ENCODE measurements at regions not wholly inside any gene's neighbourhood (a gene's known extent, or its start where the extent isn't known, plus 50 kb on each side); places are given as distances from the start of the nearest gene placed in this dataset.

- no peak for TF ChIP-seq CTCF (IDR thresholded peaks at IDR 0.05; ENCODE audit: insufficient read depth, low read length, poor library complexity, severe bottlenecking)
- H3K27me3 ChIP-seq (replicated peaks; ENCODE audit: control insufficient read depth, insufficient read depth, low read length) = no peaks in the 10 kb centered on the region
These were observed 102.9 kb downstream of the SYF2 start for GRCh38 chr1:25129380-25129779.

GRCh38 chr1:25128121-25128621, 104.1 kb downstream of the SYF2 start:
- no peak overlapping the region for H3K4me3 ChIP-seq (replicated peaks; ENCODE audit: low read depth, low read length)
- no peaks in the 10 kb centered on the region for H3K36me3 ChIP-seq (ENCODE audit: control insufficient read depth, insufficient read depth, low read length)
- TF ChIP-seq CTCF (IDR thresholded peaks at IDR 0.05; ENCODE audit: insufficient read depth, low read length, poor library complexity, severe bottlenecking) = no peak
- DNase-seq (ENCODE audit: extremely low read depth, insufficient read length) = peak; percentile 59
- no peaks in the 10 kb centered on the region for H3K27me3 ChIP-seq (replicated peaks; ENCODE audit: control insufficient read depth, insufficient read depth, low read length)

More at GRCh38 chr1:25129380-25129779, 102.9 kb downstream of the SYF2 start:
- no peak overlapping the region for H3K4me3 ChIP-seq (replicated peaks; ENCODE audit: low read depth, low read length)
- DNase-seq (ENCODE audit: extremely low read depth, insufficient read length) = no peak
- no peaks in the 10 kb centered on the region for H3K36me3 ChIP-seq (ENCODE audit: control insufficient read depth, insufficient read depth, low read length)

- DNase-seq (ENCODE audit: extremely low read depth, insufficient read length) = no peak
- H3K36me3 ChIP-seq (ENCODE audit: control insufficient read depth, insufficient read depth, low read length) = no peaks in the 10 kb centered on the region
- TF ChIP-seq CTCF (IDR thresholded peaks at IDR 0.05; ENCODE audit: insufficient read depth, low read length, poor library complexity, severe bottlenecking) = no peak
- H3K27me3 ChIP-seq (replicated peaks; ENCODE audit: control insufficient read depth, insufficient read depth, low read length) = no peaks in the 10 kb centered on the region
- no peak overlapping the region for H3K4me3 ChIP-seq (replicated peaks; ENCODE audit: low read depth, low read length)
These were observed 105.7 kb downstream of the SYF2 start for GRCh38 chr1:25126562-25126961.

- Histone ChIP-seq H3K4me3 (replicated peaks; ENCODE audit: low read depth, low read length) (no peak overlapping the region), H3K36me3 (ENCODE audit: control insufficient read depth, insufficient read depth, low read length) (no peaks in the 10 kb centered on the region), H3K27me3 (replicated peaks; ENCODE audit: control insufficient read depth, insufficient read depth, low read length) (no peaks in the 10 kb centered on the region)
- no peak for TF ChIP-seq CTCF (IDR thresholded peaks at IDR 0.05; ENCODE audit: insufficient read depth, low read length, poor library complexity, severe bottlenecking)
- no peak for DNase-seq (ENCODE audit: extremely low read depth, insufficient read length)
These were observed 108.8 kb downstream of the SYF2 start for GRCh38 chr1:25123551-25123950.

GRCh38 chr1:25122747-25123146, 109.6 kb downstream of the SYF2 start:
- Histone ChIP-seq H3K27me3 (replicated peaks; ENCODE audit: control insufficient read depth, insufficient read depth, low read length) (no peaks in the 10 kb centered on the region), H3K36me3 (ENCODE audit: control insufficient read depth, insufficient read depth, low read length) (no peaks in the 10 kb centered on the region), H3K4me3 (replicated peaks; ENCODE audit: low read depth, low read length) (no peak overlapping the region)
- TF ChIP-seq CTCF (IDR thresholded peaks at IDR 0.05; ENCODE audit: insufficient read depth, low read length, poor library complexity, severe bottlenecking) = no peak
- DNase-seq (ENCODE audit: extremely low read depth, insufficient read length) = no peak

GRCh38 chr1:25120281-25120680, 112.0 kb downstream of the SYF2 start:
- no peak for TF ChIP-seq CTCF (IDR thresholded peaks at IDR 0.05; ENCODE audit: insufficient read depth, low read length, poor library complexity, severe bottlenecking)
- Histone ChIP-seq H3K4me3 (replicated peaks; ENCODE audit: low read depth, low read length) (no peak overlapping the region), H3K27me3 (replicated peaks; ENCODE audit: control insufficient read depth, insufficient read depth, low read length) (no peaks in the 10 kb centered on the region), H3K36me3 (ENCODE audit: control insufficient read depth, insufficient read depth, low read length) (no peaks in the 10 kb centered on the region)
- no peak for DNase-seq (ENCODE audit: extremely low read depth, insufficient read length)
